Ovary (tissue), 3 donors: ENCODE measurements at regions not wholly inside any gene's neighbourhood (a gene's known extent, or its start where the extent isn't known, plus 50 kb on each side); places are given as distances from the start of the nearest gene placed in this dataset.

Source experiments
- EP300 ChIP-seq: sonication (generic); formaldehyde crosslinking; IDR thresholded peaks from one replicate; pipeline ENCODE4 v1.6.1; 2017; ENCODE audit warnings: antibody characterized with exemption
- TF ChIP-seq, protein P1 (sequence below), 3 donors: fragments of 450-650 bp in 2 of 3; fragments of 200-600 bp in 1 of 3; IDR thresholded peaks; one replicate each; pipeline versions ENCODE4 v1.5.1 to v1.8.0; 2016 to 2022; ENCODE audit warnings: antibody characterized with exemption in 3 of 3, mild to moderate bottlenecking in 1 of 3
- donor health status: DM: no; HTN: no; CAD: no.

DNA sequence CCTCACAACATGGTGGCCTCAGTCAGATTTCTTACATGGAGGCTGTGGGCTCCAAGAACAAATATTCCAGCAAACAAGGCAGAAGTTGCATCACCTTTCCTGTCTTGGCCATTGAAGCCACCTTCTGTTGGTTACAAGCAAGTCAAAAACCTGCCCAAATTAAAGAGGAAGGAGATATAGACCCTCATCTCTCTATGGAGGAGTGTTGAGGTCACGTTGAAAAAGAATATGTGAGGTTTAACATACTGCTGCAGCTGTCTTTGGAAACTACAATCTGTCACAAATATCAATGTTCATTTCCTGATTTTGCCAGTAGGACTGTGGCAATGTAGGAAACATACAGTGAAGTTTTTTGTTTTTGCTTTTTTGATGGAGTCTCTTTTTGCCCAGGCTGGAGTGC, 211.4 kb downstream of the COPRS start:
- TF ChIP-seq, protein P1, sequence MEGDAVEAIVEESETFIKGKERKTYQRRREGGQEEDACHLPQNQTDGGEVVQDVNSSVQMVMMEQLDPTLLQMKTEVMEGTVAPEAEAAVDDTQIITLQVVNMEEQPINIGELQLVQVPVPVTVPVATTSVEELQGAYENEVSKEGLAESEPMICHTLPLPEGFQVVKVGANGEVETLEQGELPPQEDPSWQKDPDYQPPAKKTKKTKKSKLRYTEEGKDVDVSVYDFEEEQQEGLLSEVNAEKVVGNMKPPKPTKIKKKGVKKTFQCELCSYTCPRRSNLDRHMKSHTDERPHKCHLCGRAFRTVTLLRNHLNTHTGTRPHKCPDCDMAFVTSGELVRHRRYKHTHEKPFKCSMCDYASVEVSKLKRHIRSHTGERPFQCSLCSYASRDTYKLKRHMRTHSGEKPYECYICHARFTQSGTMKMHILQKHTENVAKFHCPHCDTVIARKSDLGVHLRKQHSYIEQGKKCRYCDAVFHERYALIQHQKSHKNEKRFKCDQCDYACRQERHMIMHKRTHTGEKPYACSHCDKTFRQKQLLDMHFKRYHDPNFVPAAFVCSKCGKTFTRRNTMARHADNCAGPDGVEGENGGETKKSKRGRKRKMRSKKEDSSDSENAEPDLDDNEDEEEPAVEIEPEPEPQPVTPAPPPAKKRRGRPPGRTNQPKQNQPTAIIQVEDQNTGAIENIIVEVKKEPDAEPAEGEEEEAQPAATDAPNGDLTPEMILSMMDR (IDR thresholded peaks at IDR 0.05) = no peak
- TF ChIP-seq EP300 = no peak
